ENCODE measurements at regions not wholly inside any gene's neighbourhood (a gene's known extent, or its start where the extent isn't known, plus 50 kb on each side); places are given as distances from the start of the nearest gene placed in this dataset.
"Not testable (repeated sequence)": the region's sequence is repeated elsewhere in the genome, so short reads cannot be mapped to it uniquely, and the experiment has no call there.

DNA sequence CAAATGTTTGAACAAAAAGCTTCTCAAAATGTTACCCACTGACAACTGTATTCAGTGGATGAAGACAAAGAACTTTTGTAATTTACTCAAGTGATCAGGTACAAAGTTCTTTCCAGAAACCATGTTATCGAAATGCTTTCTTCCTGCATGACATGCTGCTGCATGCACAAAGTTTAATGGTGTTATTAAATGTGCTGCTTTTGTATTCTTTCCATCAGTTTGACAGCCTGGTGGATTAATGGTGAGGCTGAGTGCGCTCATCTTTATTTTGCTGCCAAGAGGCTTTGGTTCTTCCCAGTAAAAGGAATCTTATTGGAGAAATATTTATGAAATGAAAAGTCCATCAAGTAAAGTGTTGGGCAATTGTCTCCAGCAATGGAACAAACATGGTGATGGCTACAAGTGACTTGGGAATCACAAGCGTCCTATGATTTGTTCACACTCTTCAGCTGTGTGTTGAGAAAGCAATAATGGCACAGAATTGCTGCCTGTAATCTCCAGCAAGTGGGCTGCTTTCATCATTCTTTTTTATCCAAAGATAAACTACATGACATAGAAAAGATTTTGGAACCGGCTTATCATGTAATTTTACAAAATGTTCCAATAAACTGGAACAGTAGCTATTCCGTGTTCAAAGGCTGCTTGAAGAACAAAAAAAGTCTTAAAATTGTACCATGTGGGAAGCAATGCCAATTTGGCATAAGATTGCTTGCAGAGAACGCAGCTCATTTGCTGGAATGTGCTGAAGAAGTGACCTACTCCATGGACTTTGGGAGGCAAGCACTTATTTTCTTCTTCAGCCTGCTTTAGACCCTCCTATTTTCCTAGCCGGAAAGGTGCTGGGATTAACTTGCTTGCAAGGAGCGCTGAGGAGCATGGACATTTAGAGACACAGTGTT, 153.1 kb downstream of the HSD17B3 start:
- H3K79me2 ChIP-seq (ENCODE audit: control insufficient read depth, insufficient read depth, low read length) = no peaks in the 10 kb centered on the region
- FAIRE-seq (no peak), DNase-seq (ENCODE audit: low read depth, low spot score) (no peak)
- H3K36me3 ChIP-seq (ENCODE audit: control insufficient read depth in 2 of 2, extremely low read depth in 1 of 2, insufficient read depth in 2 of 2, low read length in 2 of 2) = no peaks in the 10 kb centered on the region
- no peaks in the 10 kb centered on the region for H3K9me1 ChIP-seq (ENCODE audit: control insufficient read depth, extremely low read depth, insufficient read depth, low read length)
- no peak overlapping the region for H3K4me3 ChIP-seq (ENCODE audit: control insufficient read depth in 2 of 3, extremely low read depth in 1 of 3, insufficient read depth in 2 of 3, low read depth in 1 of 3, low read length in 3 of 3)
- no peak overlapping the region for H3K9ac ChIP-seq (ENCODE audit: control insufficient read depth, extremely low read depth, insufficient read depth, low read length)
- no peak overlapping the region for H3K27ac ChIP-seq (ENCODE audit: control insufficient read depth, insufficient read depth, low read length)
- peaks cover 8% of the 10 kb centered on the region for H3K27me3 ChIP-seq (ENCODE audit: control insufficient read depth, extremely low read depth, insufficient read depth, low read length)
- dilution Hi-C loops (cut with MboI; ENCODE audit: extremely low pct_ligation_motif_present, low sequenced_read_pairs) = no loop called here
- no peaks in the 10 kb centered on the region for H3K4me1 ChIP-seq (ENCODE audit: control insufficient read depth, extremely low read depth, insufficient read depth, low read length)
- H4K20me1 ChIP-seq (ENCODE audit: control insufficient read depth, extremely low read depth, insufficient read depth, low read length) = no peaks in the 10 kb centered on the region
- H2AFZ ChIP-seq (ENCODE audit: control insufficient read depth, low read length) = no peak overlapping the region
- TF ChIP-seq, protein P1, sequence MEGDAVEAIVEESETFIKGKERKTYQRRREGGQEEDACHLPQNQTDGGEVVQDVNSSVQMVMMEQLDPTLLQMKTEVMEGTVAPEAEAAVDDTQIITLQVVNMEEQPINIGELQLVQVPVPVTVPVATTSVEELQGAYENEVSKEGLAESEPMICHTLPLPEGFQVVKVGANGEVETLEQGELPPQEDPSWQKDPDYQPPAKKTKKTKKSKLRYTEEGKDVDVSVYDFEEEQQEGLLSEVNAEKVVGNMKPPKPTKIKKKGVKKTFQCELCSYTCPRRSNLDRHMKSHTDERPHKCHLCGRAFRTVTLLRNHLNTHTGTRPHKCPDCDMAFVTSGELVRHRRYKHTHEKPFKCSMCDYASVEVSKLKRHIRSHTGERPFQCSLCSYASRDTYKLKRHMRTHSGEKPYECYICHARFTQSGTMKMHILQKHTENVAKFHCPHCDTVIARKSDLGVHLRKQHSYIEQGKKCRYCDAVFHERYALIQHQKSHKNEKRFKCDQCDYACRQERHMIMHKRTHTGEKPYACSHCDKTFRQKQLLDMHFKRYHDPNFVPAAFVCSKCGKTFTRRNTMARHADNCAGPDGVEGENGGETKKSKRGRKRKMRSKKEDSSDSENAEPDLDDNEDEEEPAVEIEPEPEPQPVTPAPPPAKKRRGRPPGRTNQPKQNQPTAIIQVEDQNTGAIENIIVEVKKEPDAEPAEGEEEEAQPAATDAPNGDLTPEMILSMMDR (optimal IDR thresholded peaks at IDR 0.05 in 1 of 3, IDR thresholded peaks at IDR 0.05 in 1 of 3, conservative IDR thresholded peaks at IDR 0.05 in 1 of 3; ENCODE audit: extremely low read depth in 1 of 3, insufficient read depth in 2 of 3, low read length in 3 of 3) = no peak
- TF ChIP-seq EZH2 (IDR thresholded peaks at IDR 0.05; ENCODE audit: low read length) = no peak
- H3K9me3 ChIP-seq (ENCODE audit: control insufficient read depth, low read depth, low read length) = no peaks in the 10 kb centered on the region
- no peak overlapping the region for H3K4me2 ChIP-seq (ENCODE audit: control insufficient read depth, extremely low read depth, insufficient read depth, low read depth, low read length)

DNA sequence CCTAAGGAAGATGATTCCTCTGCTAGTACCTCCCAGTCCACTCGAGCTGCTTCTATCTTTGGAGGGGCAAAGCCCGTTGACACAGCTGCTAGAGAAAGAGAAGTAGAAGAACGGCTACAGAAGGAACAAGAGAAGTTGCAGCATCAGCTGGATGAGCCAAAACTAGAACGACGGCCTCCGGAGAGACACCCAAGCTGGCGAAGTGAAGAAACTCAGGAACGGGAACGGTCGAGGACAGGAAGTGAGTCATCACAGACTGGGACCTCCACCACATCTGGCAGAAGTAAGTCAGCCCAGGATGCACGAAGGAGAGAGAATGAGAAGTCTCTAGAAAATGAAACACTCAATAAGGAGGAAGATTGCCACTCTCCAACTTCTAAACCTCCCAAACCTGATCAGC, 154.9 kb downstream of the HSD17B3 start:
- dilution Hi-C loops (cut with MboI; ENCODE audit: extremely low pct_ligation_motif_present, low sequenced_read_pairs); H3K4me1 ChIP-seq (ENCODE audit: control insufficient read depth, extremely low read depth, insufficient read depth, low read length); FAIRE-seq: not testable (repeated sequence)

More for the DNA sequence above, 154.9 kb downstream of the HSD17B3 start:
- H4K20me1 ChIP-seq (ENCODE audit: control insufficient read depth, extremely low read depth, insufficient read depth, low read length); DNase-seq (ENCODE audit: low read depth, low spot score); H3K9me1 ChIP-seq (ENCODE audit: control insufficient read depth, extremely low read depth, insufficient read depth, low read length); H3K79me2 ChIP-seq (ENCODE audit: control insufficient read depth, insufficient read depth, low read length); H3K4me3 ChIP-seq (ENCODE audit: control insufficient read depth in 2 of 3, extremely low read depth in 1 of 3, insufficient read depth in 2 of 3, low read depth in 1 of 3, low read length in 3 of 3); H3K9ac ChIP-seq (ENCODE audit: control insufficient read depth, extremely low read depth, insufficient read depth, low read length); H3K4me2 ChIP-seq (ENCODE audit: control insufficient read depth, extremely low read depth, insufficient read depth, low read depth, low read length); H2AFZ ChIP-seq (ENCODE audit: control insufficient read depth, low read length); H3K27ac ChIP-seq (ENCODE audit: control insufficient read depth, insufficient read depth, low read length); H3K27me3 ChIP-seq (ENCODE audit: control insufficient read depth, extremely low read depth, insufficient read depth, low read length); H3K9me3 ChIP-seq (ENCODE audit: control insufficient read depth, low read depth, low read length); H3K36me3 ChIP-seq (ENCODE audit: control insufficient read depth in 2 of 2, extremely low read depth in 1 of 2, insufficient read depth in 2 of 2, low read length in 2 of 2): not testable (repeated sequence)

Data from keratinocyte (primary cell).